T1000 (cell line): ENCODE measurements at regions not wholly inside any gene's neighbourhood (a gene's known extent, or its start where the extent isn't known, plus 50 kb on each side); places are given as distances from the start of the nearest gene placed in this dataset.

Source experiments
- DNase-seq: peaks from one replicate; lab custom pipeline; 2025; ENCODE audit warnings: mixed read lengths; lab: John Stamatoyannopoulos, UW

GRCh38 chr5:93884254-93884653, 142.9 kb upstream of the POU5F2 start:
- DNase-seq = no peak

- no peak for DNase-seq
These were observed 142.1 kb upstream of the POU5F2 start for GRCh38 chr5:93883459-93883858.

- DNase-seq = no peak
These were observed 134.3 kb upstream of the POU5F2 start for GRCh38 chr5:93875693-93876092.

GRCh38 chr5:93874491-93874890, 133.1 kb upstream of the POU5F2 start:
- DNase-seq = no peak

GRCh38 chr5:93874080-93874479, 132.7 kb upstream of the POU5F2 start:
- DNase-seq = no peak

GRCh38 chr5:93873211-93873736, 131.9 kb upstream of the POU5F2 start:
- no peak for DNase-seq

GRCh38 chr5:93870649-93871048, 129.2 kb upstream of the POU5F2 start:
- DNase-seq = no peak

GRCh38 chr5:93868851-93869250, 127.5 kb upstream of the POU5F2 start:
- no peak for DNase-seq

GRCh38 chr5:93850311-93850710, 108.9 kb upstream of the POU5F2 start:
- no peak for DNase-seq

- DNase-seq = no peak
These were observed 104.0 kb upstream of the POU5F2 start for GRCh38 chr5:93845376-93845775.

- DNase-seq = peak; percentile 16
These were observed 90.0 kb upstream of the POU5F2 start for GRCh38 chr5:93831449-93831848.

GRCh38 chr5:93830893-93831292, 89.5 kb upstream of the POU5F2 start:
- no peak for DNase-seq

- no peak for DNase-seq
These were observed 87.9 kb upstream of the POU5F2 start for GRCh38 chr5:93829346-93829745.

- no peak for DNase-seq
These were observed 80.6 kb upstream of the POU5F2 start for GRCh38 chr5:93821891-93822415.

- no peak for DNase-seq
These were observed 78.3 kb upstream of the POU5F2 start for GRCh38 chr5:93819668-93820067.

GRCh38 chr5:93810780-93811179, 69.4 kb upstream of the POU5F2 start:
- no peak for DNase-seq

- no peak for DNase-seq
These were observed 68.0 kb upstream of the POU5F2 start for GRCh38 chr5:93809430-93809829.

GRCh38 chr5:93807846-93808245, 66.4 kb upstream of the POU5F2 start:
- DNase-seq = no peak

GRCh38 chr5:93805616-93806379, 64.4 kb upstream of the POU5F2 start:
- no peak for DNase-seq

- no peak for DNase-seq
These were observed 59.8 kb upstream of the POU5F2 start for GRCh38 chr5:93800988-93801811.

GRCh38 chr5:93794954-93795353, 53.6 kb upstream of the POU5F2 start:
- no peak for DNase-seq

GRCh38 chr5:93793159-93793781, 51.9 kb upstream of the POU5F2 start:
- DNase-seq = no peak
